ENCODE measurements at regions not wholly inside any gene's neighbourhood (a gene's known extent, or its start where the extent isn't known, plus 50 kb on each side); places are given as distances from the start of the nearest gene placed in this dataset.

- DNase-seq (ENCODE audit: low read depth in 4 of 4, low spot score in 1 of 4): no peak
Observed at GRCh38 chr7:21140622-21141021, 287.3 kb upstream of the SP4 start.

GRCh38 chr7:21141476-21141875 lies 286.4 kb upstream of the SP4 start:
- DNase-seq (ENCODE audit: low read depth in 4 of 4, low spot score in 1 of 4): no peak

- DNase-seq (ENCODE audit: low read depth in 4 of 4, low spot score in 1 of 4): no peak
Observed at GRCh38 chr7:21142081-21142480, 285.8 kb upstream of the SP4 start.

GRCh38 chr7:21146642-21147423 lies 281.1 kb upstream of the SP4 start:
- DNase-seq (ENCODE audit: low read depth in 4 of 4, low spot score in 1 of 4): no peak

GRCh38 chr7:21149809-21150208 lies 278.1 kb upstream of the SP4 start:
- no peak for DNase-seq (ENCODE audit: low read depth in 4 of 4, low spot score in 1 of 4)

GRCh38 chr7:21154614-21155013 lies 273.3 kb upstream of the SP4 start:
- DNase-seq (ENCODE audit: low read depth in 4 of 4, low spot score in 1 of 4): no peak

GRCh38 chr7:21159506-21159905 lies 268.4 kb upstream of the SP4 start:
- no peak for DNase-seq (ENCODE audit: low read depth in 4 of 4, low spot score in 1 of 4)

- DNase-seq (ENCODE audit: low read depth in 4 of 4, low spot score in 1 of 4): no peak
Observed at GRCh38 chr7:21160401-21160800, 267.5 kb upstream of the SP4 start.

GRCh38 chr7:21167942-21168341 lies 259.9 kb upstream of the SP4 start:
- DNase-seq (ENCODE audit: low read depth in 4 of 4, low spot score in 1 of 4): no peak

GRCh38 chr7:21169667-21170580 lies 258.0 kb upstream of the SP4 start:
- DNase-seq (ENCODE audit: low read depth in 4 of 4, low spot score in 1 of 4): no peak

- no peak for DNase-seq (ENCODE audit: low read depth in 4 of 4, low spot score in 1 of 4)
Observed at GRCh38 chr7:21172800-21173199, 255.1 kb upstream of the SP4 start.

GRCh38 chr7:21173436-21173835 lies 254.4 kb upstream of the SP4 start:
- no peak for DNase-seq (ENCODE audit: low read depth in 4 of 4, low spot score in 1 of 4)

- no peak for DNase-seq (ENCODE audit: low read depth in 4 of 4, low spot score in 1 of 4)
Observed at GRCh38 chr7:21175714-21176113, 252.2 kb upstream of the SP4 start.

GRCh38 chr7:21184942-21185652 lies 242.8 kb upstream of the SP4 start:
- DNase-seq (ENCODE audit: low read depth in 4 of 4, low spot score in 1 of 4): no peak

- no peak for DNase-seq (ENCODE audit: low read depth in 4 of 4, low spot score in 1 of 4)
Observed at GRCh38 chr7:21185653-21186265, 242.1 kb upstream of the SP4 start.

GRCh38 chr7:21191321-21192073 lies 236.4 kb upstream of the SP4 start:
- no peak for DNase-seq (ENCODE audit: low read depth in 4 of 4, low spot score in 1 of 4)

GRCh38 chr7:21192657-21193056 lies 235.2 kb upstream of the SP4 start:
- no peak for DNase-seq (ENCODE audit: low read depth in 4 of 4, low spot score in 1 of 4)

- DNase-seq (ENCODE audit: low read depth in 4 of 4, low spot score in 1 of 4): no peak
Observed at GRCh38 chr7:21193895-21194294, 234.0 kb upstream of the SP4 start.

GRCh38 chr7:21194936-21195335 lies 232.9 kb upstream of the SP4 start:
- DNase-seq (ENCODE audit: low read depth in 4 of 4, low spot score in 1 of 4): no peak

GRCh38 chr7:21198921-21199320 lies 229.0 kb upstream of the SP4 start:
- DNase-seq (ENCODE audit: low read depth in 4 of 4, low spot score in 1 of 4): no peak

- no peak for DNase-seq (ENCODE audit: low read depth in 4 of 4, low spot score in 1 of 4)
Observed at GRCh38 chr7:21200503-21200902, 227.4 kb upstream of the SP4 start.
